Activated CD8-positive, alpha-beta memory T cell treated with anti-CD3 and anti-CD28 coated beads for 36 hours (primary cell): ENCODE measurements at regions not wholly inside any gene's neighbourhood (a gene's known extent, or its start where the extent isn't known, plus 50 kb on each side); places are given as distances from the start of the nearest gene placed in this dataset.

ENCODE experiments used
- CTCF ChIA-PET: fragments of 350-600 bp; sonication (Branson Sonifier 250); formaldehyde crosslinking; loops from one replicate; lab custom pipeline; 2021; ENCODE audit warnings: antibody characterized with exemption; lab: Charles Lee
- POLR2A ChIA-PET: fragments of 350-600 bp; sonication (Branson Sonifier 250); formaldehyde crosslinking; loops from one replicate; lab custom pipeline; 2021; ENCODE audit warnings: antibody characterized with exemption; lab: Charles Lee

GRCh38 chr3:16797831-16798230, 86.9 kb upstream of the PLCL2 start:
- ChIA-PET CTCF (no interaction called here), POLR2A (no interaction called here)

GRCh38 chr3:16798738-16799137, 86.0 kb upstream of the PLCL2 start:
- POLR2A ChIA-PET = no interaction called here
- CTCF ChIA-PET = no interaction called here

GRCh38 chr3:16800361-16800760, 84.4 kb upstream of the PLCL2 start:
- POLR2A ChIA-PET = no interaction called here
- CTCF ChIA-PET = no interaction called here

DNA sequence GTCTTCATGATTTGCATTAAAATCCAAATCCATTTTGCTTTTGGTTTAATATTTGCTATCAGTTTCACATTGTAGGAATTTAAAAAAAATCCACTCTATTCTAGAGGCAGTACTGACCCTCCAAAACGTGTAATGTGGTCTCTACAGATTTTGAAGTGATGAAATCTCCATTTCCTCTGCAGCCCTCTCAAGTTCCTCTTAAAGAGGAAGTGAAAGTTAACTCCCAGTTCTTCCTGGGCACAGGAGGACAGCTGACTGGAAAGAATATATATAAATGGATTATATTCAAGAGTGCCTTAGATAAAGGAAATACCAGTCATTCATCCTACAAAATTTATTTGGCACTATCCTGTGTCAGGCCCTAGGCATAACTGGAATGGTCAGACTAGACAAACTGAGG, 83.5 kb upstream of the PLCL2 start:
- ChIA-PET CTCF (no interaction called here), POLR2A (no interaction called here)

DNA sequence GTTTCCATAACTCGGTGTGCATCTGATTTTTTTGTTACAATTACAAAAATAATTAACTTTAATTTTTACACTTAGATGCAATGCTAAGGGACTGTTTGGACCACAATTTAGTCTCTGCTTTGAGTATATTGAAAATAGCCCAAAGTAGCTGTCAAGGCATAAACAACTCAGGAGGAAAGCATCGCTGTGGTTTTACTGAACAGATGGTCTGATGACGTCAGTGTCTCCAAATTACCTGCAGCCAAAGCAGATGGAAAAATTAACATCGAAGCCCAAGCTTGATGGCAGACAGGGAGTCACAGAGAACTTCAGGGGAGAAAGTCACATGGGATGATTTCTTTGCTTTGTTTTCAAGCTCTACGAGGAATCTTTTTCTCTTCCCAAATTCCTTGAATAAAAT, 83.1 kb upstream of the PLCL2 start:
- POLR2A ChIA-PET = no interaction called here
- CTCF ChIA-PET = no interaction called here

- ChIA-PET POLR2A (no interaction called here), CTCF (no interaction called here)
Observed at GRCh38 chr3:16802389-16802788, 82.4 kb upstream of the PLCL2 start.

GRCh38 chr3:16803019-16803418, 81.7 kb upstream of the PLCL2 start:
- ChIA-PET POLR2A (no interaction called here), CTCF (no interaction called here)

DNA sequence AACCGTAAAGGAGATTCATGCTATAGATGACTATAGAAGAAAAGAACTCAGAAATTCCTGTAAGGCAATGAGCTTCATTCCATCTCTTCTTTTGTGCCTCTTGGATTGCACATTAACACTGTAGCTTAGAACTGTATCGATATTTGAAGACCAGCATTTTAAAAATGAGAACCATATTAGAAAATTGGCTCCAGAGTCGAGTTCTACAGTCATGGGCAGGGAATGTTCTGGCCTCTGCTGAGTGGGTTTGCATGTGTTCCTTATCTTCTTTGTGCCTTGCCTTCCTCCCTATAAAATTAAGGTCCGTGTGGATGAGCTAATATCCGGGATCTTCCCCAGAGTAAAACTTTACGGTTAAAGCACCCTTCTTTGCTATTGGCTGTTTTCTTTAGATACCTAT, 77.4 kb upstream of the PLCL2 start:
- CTCF ChIA-PET = no interaction called here
- POLR2A ChIA-PET = no interaction called here

DNA sequence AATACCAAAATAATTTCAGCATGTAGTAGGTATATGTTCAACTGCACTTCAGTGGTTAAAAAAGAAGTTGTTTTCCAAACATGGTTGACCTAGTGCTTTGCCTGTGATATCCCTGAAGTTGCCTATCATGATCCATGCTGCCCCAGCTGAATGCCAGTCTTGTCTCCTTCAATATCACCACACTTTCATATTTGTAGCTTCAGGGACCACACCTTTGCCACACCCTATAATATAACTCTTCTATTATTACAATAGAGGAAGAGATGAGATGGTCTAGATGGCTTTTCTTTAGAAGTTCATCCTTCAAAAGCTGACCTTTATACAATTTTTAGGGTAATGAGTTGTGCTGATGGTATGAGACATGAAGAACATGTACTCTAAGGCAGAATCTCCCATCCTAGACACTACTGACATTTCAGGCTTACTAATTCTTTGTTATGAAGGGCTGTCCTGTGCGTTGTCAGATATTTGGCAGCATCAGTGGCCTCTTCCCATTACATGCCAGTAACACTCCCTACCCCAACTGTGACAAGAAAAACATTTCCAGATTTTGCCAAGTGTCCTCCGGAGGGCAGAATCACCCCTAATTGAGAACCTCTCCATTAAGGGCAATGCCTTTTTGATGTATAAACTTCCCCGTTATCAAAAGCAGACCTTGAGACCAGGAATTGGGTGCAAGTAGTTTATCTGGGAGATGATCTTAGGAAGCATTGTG, 76.2 kb upstream of the PLCL2 start:
- ChIA-PET CTCF (interaction anchor here (0.6 kb wide), 1 partner anchor 297 kb away, joined by 3 read pairs; no protein-coding TSS in a partner anchor), POLR2A (no interaction called here)

- POLR2A ChIA-PET = no interaction called here
- CTCF ChIA-PET = interaction anchor here (0.7 kb wide), 1 partner anchor 36 kb away, joined by 3 read pairs; no protein-coding TSS in a partner anchor
Observed at GRCh38 chr3:16809482-16809881, 75.3 kb upstream of the PLCL2 start.

GRCh38 chr3:16809993-16810392, 74.8 kb upstream of the PLCL2 start:
- CTCF ChIA-PET = no interaction called here
- POLR2A ChIA-PET = no interaction called here

GRCh38 chr3:16810593-16811367, 74.0 kb upstream of the PLCL2 start:
- ChIA-PET CTCF (no interaction called here), POLR2A (no interaction called here)

DNA sequence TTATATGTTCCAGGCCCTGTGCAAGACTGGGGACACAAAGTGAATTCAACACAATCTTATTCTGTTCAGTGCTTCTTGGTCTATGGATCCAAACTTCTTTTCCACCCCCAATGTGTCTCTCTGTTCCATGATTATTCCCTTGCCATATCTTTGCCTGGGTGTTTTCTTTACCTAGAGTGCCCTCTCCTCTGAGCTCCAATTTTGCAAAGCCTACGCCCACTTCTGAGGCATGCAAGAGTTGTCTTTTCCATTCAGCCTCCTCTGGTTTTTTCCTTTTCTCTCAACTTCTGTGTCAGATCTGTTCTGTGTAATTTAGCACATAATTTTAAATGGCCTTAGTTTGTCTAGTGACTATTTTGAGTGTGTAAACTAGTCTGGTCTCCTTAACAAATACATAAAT, 72.8 kb upstream of the PLCL2 start:
- CTCF ChIA-PET = no interaction called here
- POLR2A ChIA-PET = no interaction called here

- ChIA-PET CTCF (no interaction called here), POLR2A (no interaction called here)
Observed at GRCh38 chr3:16813336-16813735, 71.4 kb upstream of the PLCL2 start.

- CTCF ChIA-PET = interaction anchor here (1.4 kb wide), 1 partner anchor 21 kb away, joined by 3 read pairs; no protein-coding TSS in a partner anchor
- POLR2A ChIA-PET = no interaction called here
Observed at GRCh38 chr3:16816048-16816780, 68.5 kb upstream of the PLCL2 start.

DNA sequence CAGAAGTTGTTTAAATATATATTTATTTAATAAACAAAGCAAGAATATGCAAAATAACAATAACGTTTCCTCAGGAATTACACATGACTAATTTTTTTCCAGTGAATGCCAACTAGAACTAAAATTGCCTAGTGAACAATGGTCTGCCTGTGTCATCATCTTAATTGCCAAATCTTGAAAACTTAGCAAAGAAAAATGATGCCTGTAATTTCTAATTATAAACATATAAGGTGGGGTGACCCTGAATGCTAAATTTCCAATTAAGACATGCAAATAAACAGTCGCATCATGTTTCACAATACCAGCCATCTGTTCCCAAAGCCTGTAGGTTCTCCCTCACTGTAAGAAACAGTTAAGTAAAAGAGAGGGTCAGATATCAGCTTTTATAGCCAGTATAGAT, 67.6 kb upstream of the PLCL2 start:
- ChIA-PET CTCF (no interaction called here), POLR2A (no interaction called here)

DNA sequence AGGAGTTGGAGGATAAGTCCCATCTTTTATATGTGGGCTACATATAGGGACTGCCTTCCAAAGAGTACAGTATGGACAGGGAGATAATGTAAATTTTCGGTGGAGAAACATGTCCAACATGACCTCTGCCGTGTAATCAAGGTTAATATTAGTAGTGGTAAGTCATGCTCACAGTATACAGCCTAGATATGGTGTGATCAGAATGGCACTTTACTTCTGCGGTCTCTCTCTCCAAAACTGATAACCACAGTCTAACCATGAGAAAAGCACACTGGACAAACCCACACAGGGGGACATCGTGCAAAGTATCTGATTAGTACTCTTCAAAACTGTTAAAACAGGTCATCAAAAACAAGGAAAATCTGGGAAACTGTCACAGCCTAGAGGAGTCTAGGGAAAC, 66.6 kb upstream of the PLCL2 start:
- CTCF ChIA-PET = no interaction called here
- POLR2A ChIA-PET = no interaction called here

DNA sequence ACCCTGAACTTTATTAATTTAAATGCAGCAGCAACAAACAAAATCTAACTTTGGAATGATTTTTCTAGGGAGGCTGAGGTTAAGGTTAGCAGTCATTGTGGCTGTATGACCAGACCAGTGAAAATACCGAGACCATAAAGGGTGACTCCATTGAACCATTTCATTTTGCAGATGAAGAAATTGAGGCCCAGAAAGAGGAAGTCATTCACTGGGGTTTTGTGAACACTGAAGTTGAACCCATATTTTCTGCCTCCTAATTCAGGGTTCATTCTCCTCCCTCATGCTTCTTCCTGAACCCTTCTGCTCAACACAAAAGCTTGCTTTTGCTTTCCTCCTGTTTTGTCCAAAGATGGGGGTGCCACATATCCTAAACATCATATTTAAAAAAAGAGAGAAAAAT, 65.8 kb upstream of the PLCL2 start:
- ChIA-PET POLR2A (no interaction called here), CTCF (interaction anchor here (0.6 kb wide), 1 partner anchor 311 kb away, joined by 3 read pairs; no protein-coding TSS in a partner anchor)

DNA sequence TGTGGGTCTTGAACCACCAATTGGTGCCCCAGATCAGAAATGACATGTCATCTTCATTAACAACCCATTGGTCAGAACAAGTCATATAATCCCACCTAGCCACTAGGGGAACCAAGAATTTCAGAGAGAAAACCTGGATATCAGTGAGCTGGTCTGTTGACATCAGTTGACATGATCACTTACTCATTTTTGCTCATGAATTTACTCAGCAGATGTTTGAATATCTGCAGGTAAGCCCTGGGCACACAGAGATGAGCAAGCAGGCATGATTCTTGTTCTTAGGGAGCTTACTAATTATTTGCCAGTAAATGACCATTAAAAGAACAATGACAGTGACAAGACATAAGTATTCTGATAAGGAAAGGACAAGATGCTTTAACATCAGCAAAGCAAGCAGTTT, 64.3 kb upstream of the PLCL2 start:
- CTCF ChIA-PET = no interaction called here
- POLR2A ChIA-PET = no interaction called here

DNA sequence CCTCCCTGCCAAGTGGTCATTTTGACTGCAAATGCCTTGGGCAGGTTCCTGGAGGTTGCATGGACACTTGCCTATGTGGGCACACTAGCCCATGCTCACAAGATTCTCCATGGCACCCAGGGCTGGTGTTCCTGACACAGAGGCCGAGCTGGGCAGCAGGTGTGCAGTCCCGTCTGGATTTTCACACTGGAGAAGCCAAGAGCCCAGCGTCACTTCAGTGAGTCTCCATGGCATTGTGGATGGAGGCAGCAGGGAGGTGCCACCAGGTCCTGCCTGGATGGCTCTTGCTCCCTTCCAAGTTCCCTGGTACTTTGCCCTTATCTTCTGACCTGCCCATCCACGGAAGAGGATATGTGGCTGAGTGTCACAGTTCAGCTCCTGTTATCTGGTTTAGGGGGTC, 63.7 kb upstream of the PLCL2 start:
- ChIA-PET POLR2A (no interaction called here), CTCF (no interaction called here)
